GM18951 (cell line): ENCODE measurements at regions not wholly inside any gene's neighbourhood (a gene's known extent, or its start where the extent isn't known, plus 50 kb on each side); places are given as distances from the start of the nearest gene placed in this dataset.

Experiments
- POLR2A ChIP-seq: IDR thresholded peaks from 4 replicates; pipeline ENCODE4 v1.6.1; 2011; ENCODE audit warnings: mild to moderate bottlenecking; ENCODE audit not compliant: insufficient read length, insufficient read depth; ENCODE audit errors: extremely low read depth
- in situ Hi-C: fragments of 300-500 bp; cut with MboI; formaldehyde crosslinking; loops from one replicate; pipeline ENCODE4 v1.12.0; 2022; ENCODE audit warnings: low sequenced_read_pairs, mixed read lengths, inconsistent platforms; ENCODE audit not compliant: unreplicated experiment

DNA sequence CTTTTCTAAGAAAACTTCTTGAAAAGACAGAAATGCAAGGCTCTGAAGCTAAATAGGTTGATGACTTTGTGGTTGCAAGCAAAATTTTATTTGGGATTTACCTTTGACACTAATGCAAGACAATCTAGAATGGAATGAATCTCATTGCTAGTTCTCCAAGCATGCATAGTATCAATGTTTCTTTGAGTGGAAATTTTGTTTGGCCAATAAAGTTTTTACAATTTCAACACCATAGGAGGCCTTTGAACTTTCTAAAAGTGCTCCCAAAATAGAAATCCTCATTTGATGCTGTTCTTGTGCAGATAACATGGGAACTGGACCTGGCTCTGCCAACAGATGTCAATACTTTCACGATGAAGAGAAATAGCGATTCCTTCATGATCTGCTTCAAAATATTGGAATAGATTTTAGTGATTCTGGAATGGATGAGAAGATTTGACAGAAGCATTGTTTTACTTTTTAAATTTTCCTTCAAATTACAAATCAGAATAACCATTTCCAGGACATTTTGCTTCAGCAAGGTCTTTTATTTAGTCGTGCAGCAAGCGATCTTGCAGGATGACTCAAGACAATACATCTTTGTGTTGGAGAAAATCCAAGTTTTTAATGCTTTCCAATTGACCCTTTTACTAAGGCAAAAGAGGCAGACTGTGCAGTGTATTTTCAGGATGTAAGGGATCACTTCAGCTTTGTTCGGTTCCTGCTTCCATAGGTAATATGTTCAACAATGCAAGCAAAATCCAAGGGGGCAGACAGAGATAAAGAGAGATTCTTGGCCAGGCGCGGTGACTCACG lies 51.7 kb upstream of the OTUD4 start:
- TF ChIP-seq POLR2A, result no peak
- in situ Hi-C loops, result loop anchor here (25.0 kb wide), 1 partner anchor 330 kb away; no protein-coding TSS in a partner anchor

GRCh38 chr4:145230726-145231125 lies 50.3 kb upstream of the OTUD4 start:
- in situ Hi-C loops, result loop anchor here (25.0 kb wide), 1 partner anchor 332 kb away; no protein-coding TSS in a partner anchor
- TF ChIP-seq POLR2A, result no peak
